ENCODE measurements at regions not wholly inside any gene's neighbourhood (a gene's known extent, or its start where the extent isn't known, plus 50 kb on each side); places are given as distances from the start of the nearest gene placed in this dataset.
"Not testable (repeated sequence)": the region's sequence is repeated elsewhere in the genome, so short reads cannot be mapped to it uniquely, and the experiment has no call there.

- POLR2A ChIA-PET, result no interaction called here
- no peak for DNase-seq (ENCODE audit: extremely low spot score)
- no peak for TF ChIP-seq CTCF (IDR thresholded peaks at IDR 0.05; ENCODE audit: control extremely low read depth, extremely low read depth, low read depth, missing control alignments)
- CTCF ChIA-PET, result no interaction called here
These were observed 576.9 kb upstream of the NECTIN3 start for GRCh38 chr3:110494728-110495127.

DNA sequence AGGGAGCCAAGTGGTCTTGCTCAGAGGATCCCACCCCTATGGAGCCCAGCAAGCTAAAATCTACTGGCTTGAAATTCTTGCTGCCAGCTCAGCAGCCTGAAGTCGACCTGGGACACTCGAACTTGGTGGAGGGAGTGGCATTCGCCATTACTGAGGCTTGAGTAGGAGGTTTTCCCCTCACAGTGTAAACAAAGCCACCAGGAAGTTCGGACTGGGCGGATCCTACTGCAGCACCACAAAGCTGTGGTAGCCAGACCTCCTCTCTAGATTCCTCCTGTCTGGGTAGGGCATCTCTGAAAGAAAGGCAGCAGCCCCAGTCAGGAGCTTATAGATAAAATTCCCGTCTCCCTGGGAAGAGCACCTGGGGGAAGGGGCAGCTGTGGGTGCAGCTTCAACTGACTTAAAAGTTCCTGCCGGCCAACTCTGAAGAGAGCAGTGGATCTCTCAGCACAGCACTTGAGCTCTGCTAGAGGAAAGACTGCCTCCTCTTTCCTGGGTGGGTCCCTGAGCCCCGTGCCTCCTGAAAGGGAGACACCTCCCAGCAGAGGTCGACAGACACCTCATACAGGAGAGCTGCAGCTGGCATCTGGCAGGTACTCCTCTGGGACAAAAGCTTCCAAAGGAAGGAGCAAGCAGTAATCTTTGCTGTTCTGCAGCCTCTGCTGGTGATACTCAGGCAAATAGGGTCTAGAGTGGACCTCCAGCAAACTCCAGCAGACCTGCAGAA, 576.3 kb upstream of the NECTIN3 start:
- ChIA-PET POLR2A (no interaction called here), CTCF (no interaction called here)
- no peak for TF ChIP-seq CTCF (IDR thresholded peaks at IDR 0.05; ENCODE audit: control extremely low read depth, extremely low read depth, low read depth, missing control alignments)
- DNase-seq (ENCODE audit: extremely low spot score), result no peak

DNA sequence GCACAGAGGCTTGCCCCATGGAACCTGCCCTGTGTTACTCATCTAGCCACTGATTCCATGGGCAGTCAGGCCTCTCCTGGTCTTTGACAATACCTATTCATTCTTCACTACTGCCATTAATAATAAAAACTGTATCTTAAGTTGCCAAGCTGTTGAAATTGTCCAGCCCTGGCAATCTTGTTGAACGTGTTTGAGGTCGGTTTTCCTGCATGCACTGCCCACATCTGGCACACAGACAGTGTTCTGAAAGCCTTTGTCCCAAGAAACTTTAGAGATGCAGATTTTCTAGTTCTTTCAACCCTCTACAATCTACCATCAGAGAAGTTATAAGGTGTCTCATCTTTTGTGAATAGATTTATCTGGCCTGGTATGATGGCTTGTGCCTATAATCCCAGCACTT, 567.2 kb upstream of the NECTIN3 start:
- POLR2A ChIA-PET, result no interaction called here
- TF ChIP-seq CTCF (IDR thresholded peaks at IDR 0.05; ENCODE audit: control extremely low read depth, extremely low read depth, low read depth, missing control alignments), result no peak
- DNase-seq (ENCODE audit: extremely low spot score), result no peak
- CTCF ChIA-PET, result no interaction called here

DNA sequence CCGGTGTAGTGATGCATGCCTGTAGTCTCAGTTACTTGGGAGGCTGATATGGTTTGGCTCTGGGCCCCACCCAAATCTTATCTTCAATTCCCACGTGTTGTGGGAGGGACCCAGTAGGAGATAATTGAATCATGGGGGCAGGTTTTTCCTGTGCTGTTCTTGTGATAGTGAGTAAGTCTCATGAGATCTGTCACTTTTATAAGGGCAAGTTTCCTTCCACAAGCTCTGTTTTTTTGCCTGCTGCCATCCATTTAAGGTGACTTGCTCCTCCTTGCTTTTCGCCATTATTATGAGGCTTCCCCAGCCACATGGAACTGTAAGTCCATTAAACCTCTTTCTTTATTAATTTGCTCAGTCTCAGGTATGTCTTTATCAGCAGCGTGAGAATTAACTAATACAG, 566.7 kb upstream of the NECTIN3 start:
- DNase-seq (ENCODE audit: extremely low spot score), result no peak
- no peak for TF ChIP-seq CTCF (IDR thresholded peaks at IDR 0.05; ENCODE audit: control extremely low read depth, extremely low read depth, low read depth, missing control alignments)
- ChIA-PET POLR2A (no interaction called here), CTCF (no interaction called here)

GRCh38 chr3:110506890-110507289, 564.7 kb upstream of the NECTIN3 start:
- DNase-seq (ENCODE audit: extremely low spot score), result no peak
- no peak for TF ChIP-seq CTCF (IDR thresholded peaks at IDR 0.05; ENCODE audit: control extremely low read depth, extremely low read depth, low read depth, missing control alignments)
- ChIA-PET POLR2A (no interaction called here), CTCF (no interaction called here)

DNA sequence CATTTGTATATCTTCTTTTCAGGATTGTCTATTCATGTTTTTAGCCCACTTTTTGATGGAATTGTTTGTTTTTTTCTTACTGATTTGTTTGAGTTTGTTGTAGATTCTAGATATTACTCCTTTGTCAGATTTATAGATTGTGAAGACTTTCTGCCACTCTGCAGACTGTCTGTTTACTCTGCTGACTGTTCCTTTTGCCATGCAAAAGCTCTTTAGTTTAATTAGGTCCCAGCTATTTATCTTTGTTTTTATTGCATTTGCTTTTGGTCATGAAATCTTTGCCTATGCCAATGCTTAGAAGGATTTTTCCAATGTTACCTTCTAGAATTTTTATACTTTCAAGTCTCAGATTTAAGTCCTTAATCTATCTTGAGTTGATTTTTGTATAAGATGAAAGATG, 564.0 kb upstream of the NECTIN3 start:
- DNase-seq (ENCODE audit: extremely low spot score); POLR2A ChIA-PET; CTCF ChIA-PET: not testable (repeated sequence)

DNA sequence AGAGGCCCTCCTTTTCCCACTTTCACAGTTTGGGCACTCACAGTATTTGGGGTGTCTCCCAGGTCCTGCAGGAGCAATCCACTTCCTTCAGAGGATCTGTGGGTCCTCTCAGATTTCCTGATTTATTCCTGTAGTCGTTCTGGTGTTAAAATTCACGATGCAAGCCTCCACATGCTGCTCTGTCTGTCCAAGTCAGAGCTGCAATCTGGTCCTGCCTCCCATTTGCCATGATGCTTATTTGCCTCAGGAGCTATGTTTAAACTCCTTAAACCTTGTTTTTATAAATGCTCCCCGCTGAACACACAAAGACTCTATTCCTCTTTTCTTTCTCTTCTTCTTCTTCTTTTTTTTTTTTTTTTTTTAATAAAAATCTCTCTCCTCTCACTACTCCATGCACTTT, 558.7 kb upstream of the NECTIN3 start:
- TF ChIP-seq CTCF (IDR thresholded peaks at IDR 0.05; ENCODE audit: control extremely low read depth, extremely low read depth, low read depth, missing control alignments), result no peak
- no peak for DNase-seq (ENCODE audit: extremely low spot score)
- ChIA-PET POLR2A (interaction anchor here (0.7 kb wide), 1 partner anchor 982 kb away, joined by 3 read pairs; no protein-coding TSS in a partner anchor), CTCF (interaction anchor here (1.3 to 1.5 kb wide), 2 partner anchors 9 to 15 kb away, joined by 4 to 5 read pairs; no protein-coding TSS in a partner anchor)

Data from GM10248 (cell line).